Astrocyte (in vitro differentiated cells and primary cell): ENCODE measurements at regions not wholly inside any gene's neighbourhood (a gene's known extent, or its start where the extent isn't known, plus 50 kb on each side); places are given as distances from the start of the nearest gene placed in this dataset.

Experiments used
- DNase-seq: peaks from one replicate; pipeline ENCODE4 v3.0.0-alpha.2; 2010; ENCODE audit warnings: low read depth
- FAIRE-seq: peaks from 2 replicates; lab custom pipeline; 2011; peaks lifted over from hg19 to GRCh38; lab: Jason Lieb, UNC
- H2AFZ ChIP-seq: 2 replicates; pipeline ENCODE4 v1.6.0; 2012; ENCODE audit warnings: low read depth, low read length, inconsistent platforms
- H3K27ac ChIP-seq: 2 replicates; pipeline ENCODE4 v1.5.1; 2011; ENCODE audit warnings: low read depth, low read length, inconsistent platforms
- H3K27me3 ChIP-seq: 2 replicates; pipeline ENCODE4 v1.6.0; 2011; ENCODE audit warnings: low read length, inconsistent platforms; ENCODE audit not compliant: insufficient read depth
- H3K36me3 ChIP-seq: 2 replicates; pipeline ENCODE4 v1.5.1; 2011; ENCODE audit warnings: low read length, inconsistent platforms; ENCODE audit not compliant: insufficient read depth
- H3K4me1 ChIP-seq: 2 replicates; pipeline ENCODE4 v1.5.1; 2011; ENCODE audit warnings: low read length, inconsistent platforms; ENCODE audit not compliant: insufficient read depth
- H3K4me2 ChIP-seq: 2 replicates; pipeline ENCODE4 v1.6.0; 2012; ENCODE audit warnings: low read length, inconsistent platforms
- H3K4me3 ChIP-seq: 2 replicates; pipeline ENCODE4 v1.5.1; 2011; ENCODE audit warnings: low read depth, mild to moderate bottlenecking, low read length, inconsistent platforms; ENCODE audit not compliant: insufficient read depth
- H3K79me2 ChIP-seq: 2 replicates; pipeline ENCODE4 v1.6.0; 2012; ENCODE audit warnings: mild to moderate bottlenecking, low read length, inconsistent platforms; ENCODE audit not compliant: insufficient read depth
- H3K9ac ChIP-seq: 2 replicates; pipeline ENCODE4 v1.6.0; 2012; ENCODE audit warnings: mild to moderate bottlenecking, low read length, inconsistent platforms
- H3K9me3 ChIP-seq: 2 replicates; pipeline ENCODE4 v1.5.1; 2012; ENCODE audit warnings: low read depth, mild to moderate bottlenecking, low read length, inconsistent platforms; ENCODE audit not compliant: insufficient read depth
- H4K20me1 ChIP-seq: 2 replicates; pipeline ENCODE4 v1.6.0; 2012; ENCODE audit warnings: low read length, inconsistent platforms; ENCODE audit not compliant: insufficient read depth
- H3K27ac Mint-ChIP-seq: one replicate; pipeline ENCODE4 v1.8.0; 2021; ENCODE audit warnings: mild to moderate bottlenecking, mixed read lengths; ENCODE audit not compliant: unreplicated experiment
- H3K27me3 Mint-ChIP-seq: one replicate; pipeline ENCODE4 v1.8.0; 2021; ENCODE audit warnings: low read depth, mixed read lengths; ENCODE audit not compliant: unreplicated experiment
- H3K36me3 Mint-ChIP-seq: one replicate; pipeline ENCODE4 v1.8.0; 2021; ENCODE audit warnings: low read depth, mixed read lengths; ENCODE audit not compliant: unreplicated experiment
- H3K4me1 Mint-ChIP-seq: one replicate; pipeline ENCODE4 v1.8.0; 2021; ENCODE audit warnings: low read depth, mixed read lengths; ENCODE audit not compliant: unreplicated experiment
- H3K4me3 Mint-ChIP-seq: one replicate; pipeline ENCODE4 v1.8.0; 2021; ENCODE audit warnings: mild to moderate bottlenecking, moderate library complexity, mixed read lengths; ENCODE audit not compliant: unreplicated experiment
- H3K9me3 Mint-ChIP-seq: one replicate; pipeline ENCODE4 v1.8.0; 2021; ENCODE audit warnings: mild to moderate bottlenecking, mixed read lengths; ENCODE audit not compliant: unreplicated experiment
- EZH2 ChIP-seq: IDR thresholded peaks from 2 replicates; pipeline ENCODE4 v1.6.1; 2012; ENCODE audit warnings: mild to moderate bottlenecking, low read length, inconsistent platforms; ENCODE audit not compliant: insufficient read depth
- TF ChIP-seq, protein P1 (sequence below): IDR thresholded peaks from 2 replicates; pipeline ENCODE4 v1.5.1; 2011; ENCODE audit warnings: low read depth, mild to moderate bottlenecking, inconsistent platforms, low read length, moderate library complexity; ENCODE audit not compliant: insufficient read depth

DNA sequence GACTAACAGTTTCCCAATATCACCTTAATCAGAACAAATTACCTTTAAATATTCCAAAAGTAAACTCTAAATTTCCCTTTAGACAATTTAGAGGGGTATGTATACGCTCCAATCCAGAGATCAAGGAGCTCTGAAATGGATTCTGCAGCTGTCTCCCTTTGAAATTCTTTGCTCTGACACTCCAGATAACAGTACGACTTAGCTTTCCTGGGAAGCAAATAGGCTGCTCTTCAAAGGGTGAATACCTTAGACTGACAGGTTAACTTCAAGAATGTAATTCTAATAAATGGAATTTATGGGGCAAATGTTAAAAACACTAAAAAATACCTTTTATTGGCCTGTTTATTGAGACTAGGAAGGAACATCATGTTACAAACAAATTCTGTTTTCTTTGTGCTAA lies 357.2 kb downstream of the USP25 start:
- Histone ChIP-seq H3K27me3 (no peaks in the 10 kb centered on the region), H3K9me3 (no peaks in the 10 kb centered on the region), H3K27ac (no peak overlapping the region), H3K4me3 (no peak overlapping the region), H3K79me2 (no peaks in the 10 kb centered on the region), H4K20me1 (no peaks in the 10 kb centered on the region), H3K36me3 (no peaks in the 10 kb centered on the region), H3K9ac (no peak overlapping the region), H3K4me2 (no peak overlapping the region), H3K4me1 (peaks cover 10% of the 10 kb centered on the region), H2AFZ (no peak overlapping the region)
- Mint-ChIP-seq H3K27ac (no peak overlapping the region), H3K36me3 (no peaks in the 10 kb centered on the region), H3K4me3 (no peak overlapping the region), H3K4me1 (no peaks in the 10 kb centered on the region), H3K9me3 (no peaks in the 10 kb centered on the region), H3K27me3 (no peaks in the 10 kb centered on the region)
- FAIRE-seq = no peak
- TF ChIP-seq, protein P1, sequence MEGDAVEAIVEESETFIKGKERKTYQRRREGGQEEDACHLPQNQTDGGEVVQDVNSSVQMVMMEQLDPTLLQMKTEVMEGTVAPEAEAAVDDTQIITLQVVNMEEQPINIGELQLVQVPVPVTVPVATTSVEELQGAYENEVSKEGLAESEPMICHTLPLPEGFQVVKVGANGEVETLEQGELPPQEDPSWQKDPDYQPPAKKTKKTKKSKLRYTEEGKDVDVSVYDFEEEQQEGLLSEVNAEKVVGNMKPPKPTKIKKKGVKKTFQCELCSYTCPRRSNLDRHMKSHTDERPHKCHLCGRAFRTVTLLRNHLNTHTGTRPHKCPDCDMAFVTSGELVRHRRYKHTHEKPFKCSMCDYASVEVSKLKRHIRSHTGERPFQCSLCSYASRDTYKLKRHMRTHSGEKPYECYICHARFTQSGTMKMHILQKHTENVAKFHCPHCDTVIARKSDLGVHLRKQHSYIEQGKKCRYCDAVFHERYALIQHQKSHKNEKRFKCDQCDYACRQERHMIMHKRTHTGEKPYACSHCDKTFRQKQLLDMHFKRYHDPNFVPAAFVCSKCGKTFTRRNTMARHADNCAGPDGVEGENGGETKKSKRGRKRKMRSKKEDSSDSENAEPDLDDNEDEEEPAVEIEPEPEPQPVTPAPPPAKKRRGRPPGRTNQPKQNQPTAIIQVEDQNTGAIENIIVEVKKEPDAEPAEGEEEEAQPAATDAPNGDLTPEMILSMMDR = no peak
- no peak for TF ChIP-seq EZH2
- DNase-seq = no peak

DNA sequence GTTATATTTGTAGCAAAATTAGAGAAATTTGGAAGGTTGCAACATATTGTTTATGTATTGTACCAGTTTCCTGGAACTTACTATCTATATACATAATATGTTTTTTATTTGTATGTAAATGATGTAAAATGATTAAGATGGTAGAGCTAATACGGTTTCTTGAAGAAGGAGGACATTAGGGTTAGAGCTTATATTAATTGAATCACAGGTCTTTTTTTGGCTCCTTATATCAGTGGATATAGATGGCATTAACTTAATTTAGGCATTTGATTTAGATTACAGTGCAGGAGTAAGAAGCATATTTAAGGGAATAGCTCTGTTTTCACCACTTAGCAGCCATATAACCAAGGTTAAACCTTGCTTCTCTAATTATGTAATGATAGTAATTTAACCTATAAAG lies 357.7 kb downstream of the USP25 start:
- Mint-ChIP-seq H3K36me3 (no peaks in the 10 kb centered on the region), H3K4me3 (no peak overlapping the region), H3K27ac (no peak overlapping the region), H3K27me3 (no peaks in the 10 kb centered on the region), H3K9me3 (no peaks in the 10 kb centered on the region), H3K4me1 (no peaks in the 10 kb centered on the region)
- peaks cover 10% of the 10 kb centered on the region for H3K4me1 ChIP-seq
- H3K27me3 ChIP-seq = no peaks in the 10 kb centered on the region
- H4K20me1 ChIP-seq = no peaks in the 10 kb centered on the region
- TF ChIP-seq EZH2 = no peak
- TF ChIP-seq, protein P1 = no peak
- no peaks in the 10 kb centered on the region for H3K9me3 ChIP-seq
- no peak overlapping the region for H3K9ac ChIP-seq
- no peaks in the 10 kb centered on the region for H3K36me3 ChIP-seq
- H3K27ac ChIP-seq = no peak overlapping the region
- H3K79me2 ChIP-seq = no peaks in the 10 kb centered on the region
- no peak for FAIRE-seq
- no peak for DNase-seq
- no peak overlapping the region for H2AFZ ChIP-seq
- no peak overlapping the region for H3K4me2 ChIP-seq
- H3K4me3 ChIP-seq = no peak overlapping the region

DNA sequence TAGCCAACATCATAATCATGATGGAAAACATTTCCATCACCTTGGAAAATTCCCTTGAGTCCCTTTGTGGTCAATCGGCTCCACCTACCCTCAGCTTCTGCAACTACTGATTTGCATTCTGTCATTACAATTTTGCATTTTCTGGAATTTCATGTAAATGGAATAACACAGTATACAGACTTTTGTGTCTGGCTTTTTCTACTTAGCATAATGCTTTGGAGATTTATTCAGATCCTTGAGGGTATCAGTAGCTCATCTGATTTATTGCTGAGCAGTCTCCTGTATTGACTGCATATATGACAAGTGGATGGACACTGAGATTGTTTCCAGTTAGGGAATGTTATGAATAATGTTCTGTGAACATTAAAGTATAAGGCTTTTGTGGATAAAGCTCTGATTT lies 358.3 kb downstream of the USP25 start:
- Histone ChIP-seq H2AFZ (no peak overlapping the region), H3K4me2 (no peak overlapping the region), H3K4me1 (peaks cover 10% of the 10 kb centered on the region), H3K27ac (no peak overlapping the region), H4K20me1 (no peaks in the 10 kb centered on the region), H3K9me3 (no peaks in the 10 kb centered on the region), H3K27me3 (no peaks in the 10 kb centered on the region), H3K79me2 (no peaks in the 10 kb centered on the region), H3K4me3 (no peak overlapping the region), H3K36me3 (no peaks in the 10 kb centered on the region), H3K9ac (no peak overlapping the region)
- DNase-seq = no peak
- no peak overlapping the region for H3K4me3 Mint-ChIP-seq
- no peaks in the 10 kb centered on the region for H3K9me3 Mint-ChIP-seq
- no peak for TF ChIP-seq EZH2
- TF ChIP-seq, protein P1 = no peak
- no peak overlapping the region for H3K27ac Mint-ChIP-seq
- H3K27me3 Mint-ChIP-seq = no peaks in the 10 kb centered on the region
- H3K36me3 Mint-ChIP-seq = no peaks in the 10 kb centered on the region
- no peak for FAIRE-seq
- no peaks in the 10 kb centered on the region for H3K4me1 Mint-ChIP-seq
